ENCODE measurements at regions not wholly inside any gene's neighbourhood (a gene's known extent, or its start where the extent isn't known, plus 50 kb on each side); places are given as distances from the start of the nearest gene placed in this dataset.

DNA sequence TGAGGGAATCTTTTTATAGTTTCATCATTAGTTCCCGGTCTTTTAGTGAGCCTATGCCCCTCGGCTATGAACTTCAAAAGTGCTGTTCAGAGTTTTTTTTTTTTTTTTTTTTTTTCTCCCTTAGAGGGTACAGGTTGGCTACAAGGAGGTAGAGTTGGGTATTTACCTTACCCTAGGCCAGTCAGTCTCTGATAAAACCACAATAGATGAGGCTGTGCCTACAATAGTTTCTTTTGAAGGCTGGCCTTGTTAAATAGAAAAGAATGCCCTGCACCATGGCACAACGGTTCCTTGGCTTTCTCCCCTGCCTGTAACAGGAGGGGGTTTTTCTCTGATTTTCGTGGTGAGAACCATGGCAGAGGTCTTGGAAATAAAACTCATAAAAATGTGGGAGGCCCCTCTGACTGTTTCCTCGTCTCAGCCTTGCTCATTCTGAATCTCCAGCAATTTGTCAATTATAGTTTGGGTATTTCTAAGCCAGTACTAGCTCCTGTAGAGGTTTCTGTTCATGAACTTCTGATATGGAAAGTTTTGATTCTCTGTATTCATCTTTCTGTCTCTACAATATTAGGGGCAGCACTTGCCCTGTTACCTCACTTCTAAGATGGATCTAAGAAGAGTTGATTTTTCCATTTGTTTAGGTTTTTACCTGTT is 152.0 kb downstream of the MTRR start:
- WGBS, result 37% methylated on average over 5 of the region's 5 CpGs
- Histone ChIP-seq H3K27me3 (no peaks in the 10 kb centered on the region), H3K4me3 (no peak overlapping the region), H3K9me3 (no peaks in the 10 kb centered on the region), H3K4me1 (no peaks in the 10 kb centered on the region), H3K36me3 (no peaks in the 10 kb centered on the region), H3K27ac (no peak overlapping the region)
- TF ChIP-seq POLR2AphosphoS5 (IDR thresholded peaks at IDR 0.05) (no peak), EP300 (IDR thresholded peaks at IDR 0.05) (no peak), POLR2A (IDR thresholded peaks at IDR 0.05) (no peak)
- TF ChIP-seq, protein P1, sequence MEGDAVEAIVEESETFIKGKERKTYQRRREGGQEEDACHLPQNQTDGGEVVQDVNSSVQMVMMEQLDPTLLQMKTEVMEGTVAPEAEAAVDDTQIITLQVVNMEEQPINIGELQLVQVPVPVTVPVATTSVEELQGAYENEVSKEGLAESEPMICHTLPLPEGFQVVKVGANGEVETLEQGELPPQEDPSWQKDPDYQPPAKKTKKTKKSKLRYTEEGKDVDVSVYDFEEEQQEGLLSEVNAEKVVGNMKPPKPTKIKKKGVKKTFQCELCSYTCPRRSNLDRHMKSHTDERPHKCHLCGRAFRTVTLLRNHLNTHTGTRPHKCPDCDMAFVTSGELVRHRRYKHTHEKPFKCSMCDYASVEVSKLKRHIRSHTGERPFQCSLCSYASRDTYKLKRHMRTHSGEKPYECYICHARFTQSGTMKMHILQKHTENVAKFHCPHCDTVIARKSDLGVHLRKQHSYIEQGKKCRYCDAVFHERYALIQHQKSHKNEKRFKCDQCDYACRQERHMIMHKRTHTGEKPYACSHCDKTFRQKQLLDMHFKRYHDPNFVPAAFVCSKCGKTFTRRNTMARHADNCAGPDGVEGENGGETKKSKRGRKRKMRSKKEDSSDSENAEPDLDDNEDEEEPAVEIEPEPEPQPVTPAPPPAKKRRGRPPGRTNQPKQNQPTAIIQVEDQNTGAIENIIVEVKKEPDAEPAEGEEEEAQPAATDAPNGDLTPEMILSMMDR (IDR thresholded peaks at IDR 0.05), result no peak
- DNase-seq (ENCODE audit: low spot score in 2 of 2), result no peak

DNA sequence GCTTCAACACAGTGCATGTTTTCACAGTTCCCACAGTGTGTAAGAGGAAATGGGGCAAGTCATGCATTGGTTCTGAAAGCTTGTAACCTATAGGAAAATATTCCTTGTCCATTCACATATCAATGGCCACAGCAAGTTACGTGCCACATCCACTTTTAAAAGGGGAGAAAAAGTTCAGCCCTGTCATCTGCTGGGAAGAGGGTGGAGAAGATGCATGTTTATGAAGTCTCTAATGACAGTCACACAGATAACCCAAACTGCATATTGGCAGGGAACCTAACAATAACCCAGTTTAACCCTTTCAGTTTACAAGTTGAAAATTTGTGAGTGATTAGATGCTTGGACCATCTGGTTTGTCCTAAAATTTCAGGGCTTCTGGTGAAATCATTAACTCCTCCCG is 159.3 kb downstream of the MTRR start:
- no peak overlapping the region for H3K27ac ChIP-seq
- H3K4me3 ChIP-seq, result no peak overlapping the region
- no peaks in the 10 kb centered on the region for H3K27me3 ChIP-seq
- no peak for DNase-seq (ENCODE audit: low spot score in 2 of 2)
- no peaks in the 10 kb centered on the region for H3K36me3 ChIP-seq
- WGBS, result 66% methylated on average over 2 of the region's 2 CpGs
- H3K4me1 ChIP-seq, result no peaks in the 10 kb centered on the region
- no peaks in the 10 kb centered on the region for H3K9me3 ChIP-seq
- TF ChIP-seq, protein P1 (IDR thresholded peaks at IDR 0.05), result no peak
- TF ChIP-seq EP300 (IDR thresholded peaks at IDR 0.05) (no peak), POLR2A (IDR thresholded peaks at IDR 0.05) (no peak), POLR2AphosphoS5 (IDR thresholded peaks at IDR 0.05) (no peak)

DNA sequence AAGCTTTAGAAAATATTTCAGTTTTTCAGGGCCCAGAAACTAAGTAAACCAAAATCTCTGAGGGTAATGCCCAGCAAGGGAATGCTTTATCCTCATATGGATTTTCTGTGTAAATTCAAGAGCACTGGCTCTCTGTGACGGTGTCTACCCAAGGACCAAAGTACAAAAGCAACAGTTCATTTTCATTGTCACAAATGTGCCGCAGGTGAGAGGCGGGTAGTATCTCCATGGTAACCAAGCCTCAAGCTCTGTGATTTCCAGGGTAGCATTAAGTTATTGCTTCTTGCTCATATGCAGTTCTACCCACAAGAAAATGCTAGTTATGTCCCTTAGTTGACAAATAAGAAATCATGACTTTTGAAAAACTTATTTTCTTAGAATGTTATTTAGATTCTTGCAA is 164.3 kb downstream of the MTRR start:
- H3K27me3 ChIP-seq, result no peaks in the 10 kb centered on the region
- no peak for TF ChIP-seq POLR2A (IDR thresholded peaks at IDR 0.05)
- TF ChIP-seq, protein P1 (IDR thresholded peaks at IDR 0.05), result no peak
- no peak for TF ChIP-seq EP300 (IDR thresholded peaks at IDR 0.05)
- no peak for TF ChIP-seq POLR2AphosphoS5 (IDR thresholded peaks at IDR 0.05)
- no peak overlapping the region for H3K4me3 ChIP-seq
- WGBS, result 85% methylated on average over 3 of the region's 3 CpGs
- no peaks in the 10 kb centered on the region for H3K4me1 ChIP-seq
- peaks cover 5% of the 10 kb centered on the region for H3K9me3 ChIP-seq
- no peak overlapping the region for H3K27ac ChIP-seq
- no peak for DNase-seq (ENCODE audit: low spot score in 2 of 2)
- H3K36me3 ChIP-seq, result no peaks in the 10 kb centered on the region

DNA sequence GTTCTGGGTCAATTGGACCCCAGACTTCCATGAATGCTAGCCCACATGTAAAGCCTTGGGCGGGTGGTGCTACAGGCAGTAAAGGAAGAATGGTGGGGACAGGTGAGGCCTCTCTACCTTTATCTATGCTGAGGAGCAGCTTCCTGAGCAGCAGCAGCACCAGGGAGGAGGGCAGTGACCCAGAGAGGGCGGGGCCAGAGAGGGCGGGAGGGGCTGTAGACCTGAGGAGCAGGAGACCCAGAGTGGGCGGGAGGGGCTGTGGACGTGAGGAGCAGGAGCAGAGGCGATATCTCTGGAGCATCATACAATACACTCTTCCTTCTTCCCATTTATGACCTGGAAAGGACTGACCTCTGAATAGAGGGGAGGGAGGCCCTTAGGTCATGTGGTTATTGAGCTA is 165.9 kb downstream of the MTRR start:
- 65% methylated on average over 6 of the region's 6 CpGs for WGBS
- Histone ChIP-seq H3K4me3 (no peak overlapping the region), H3K27me3 (no peaks in the 10 kb centered on the region), H3K9me3 (peaks cover 5% of the 10 kb centered on the region), H3K27ac (no peak overlapping the region), H3K4me1 (no peaks in the 10 kb centered on the region), H3K36me3 (no peaks in the 10 kb centered on the region)
- DNase-seq (ENCODE audit: low spot score in 2 of 2), result no peak
- TF ChIP-seq, protein P1 (IDR thresholded peaks at IDR 0.05), result no peak
- TF ChIP-seq POLR2A (IDR thresholded peaks at IDR 0.05) (no peak), POLR2AphosphoS5 (IDR thresholded peaks at IDR 0.05) (no peak), EP300 (IDR thresholded peaks at IDR 0.05) (no peak)

DNA sequence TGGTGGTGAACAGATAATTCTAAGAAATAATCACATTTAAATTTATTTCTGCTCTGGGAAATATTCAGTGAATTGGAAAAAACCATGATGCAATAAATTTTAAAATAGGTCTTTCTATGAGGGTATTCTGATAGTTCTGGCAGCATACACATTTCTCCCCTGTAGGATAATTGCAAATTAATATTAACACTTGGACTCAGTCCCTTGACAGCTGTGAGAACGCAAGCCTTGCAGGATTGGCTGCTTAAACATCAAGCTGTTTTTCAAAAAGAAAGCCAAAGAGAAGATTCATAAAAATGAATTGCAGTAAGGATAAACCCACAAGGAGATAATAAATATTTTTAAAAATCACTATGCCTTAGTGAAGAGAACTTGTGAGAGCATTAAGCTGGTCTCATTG is 180.0 kb downstream of the MTRR start:
- no peak for DNase-seq (ENCODE audit: low spot score in 2 of 2)
- Histone ChIP-seq H3K36me3 (no peaks in the 10 kb centered on the region), H3K4me3 (no peak overlapping the region), H3K27me3 (no peaks in the 10 kb centered on the region), H3K9me3 (no peaks in the 10 kb centered on the region), H3K4me1 (no peaks in the 10 kb centered on the region), H3K27ac (no peak overlapping the region)
- TF ChIP-seq POLR2AphosphoS5 (IDR thresholded peaks at IDR 0.05) (no peak), POLR2A (IDR thresholded peaks at IDR 0.05) (no peak), EP300 (IDR thresholded peaks at IDR 0.05) (no peak)
- TF ChIP-seq, protein P1 (IDR thresholded peaks at IDR 0.05), result no peak
- 50% methylated on average over 1 of the region's 1 CpG for WGBS
